IMR-90 (cell line): ENCODE measurements at regions not wholly inside any gene's neighbourhood (a gene's known extent, or its start where the extent isn't known, plus 50 kb on each side); places are given as distances from the start of the nearest gene placed in this dataset.

ENCODE experiments used
- ATAC-seq: fragments of 200-7000 bp; cut with Tn5 transposase; 2 replicates; pipeline ENCODE4 v1.9.1; 2020; ENCODE audit warnings: low read depth, mild to moderate bottlenecking, moderate library complexity
- BruUV-seq: library from RNA; stranded (reverse); fragments of 400-500 nt; replicated peaks from 2 replicates; lab custom pipeline; 2021; lab: Mats Ljungman, UMichigan
- CTCF ChIA-PET: fragments of 300-600 bp; formaldehyde crosslinking; extraction: SDS; loops from one replicate; lab custom pipeline; 2021; ENCODE audit warnings: antibody characterized with exemption; lab: Yijun Ruan, JAX
- POLR2A ChIA-PET: fragments of 300-600 bp; sonication (Branson Sonifier 250); formaldehyde crosslinking; loops from one replicate; lab custom pipeline; 2022; ENCODE audit warnings: antibody characterized with exemption; ENCODE audit not compliant: unreplicated experiment; lab: Charles Lee
- DNase-seq: peaks from one replicate; pipeline ENCODE4 v3.0.0; 2013
- H2AFZ ChIP-seq: replicated peaks from 2 replicates; pipeline ENCODE3; 2013; ENCODE audit warnings: low read length, mild to moderate bottlenecking; ENCODE audit not compliant: poor library complexity
- H2AK5ac ChIP-seq: 2 replicates; pipeline ENCODE4 v1.6.1; 2013; ENCODE audit warnings: low read depth, low read length, inconsistent platforms
- H2AK9ac ChIP-seq: replicated peaks from 2 replicates; pipeline ENCODE3; 2013; ENCODE audit warnings: mild to moderate bottlenecking, low read depth, low read length, moderate library complexity; ENCODE audit not compliant: poor library complexity
- H2BK120ac ChIP-seq: 2 replicates; pipeline ENCODE4 v1.6.1; 2013; ENCODE audit warnings: low read depth, low read length, inconsistent platforms
- H2BK15ac ChIP-seq: 3 replicates; pipeline ENCODE4 v1.6.1; 2013; ENCODE audit warnings: low read depth, low read length, inconsistent platforms
- H2BK20ac ChIP-seq: 2 replicates; pipeline ENCODE4 v1.6.1; 2013; ENCODE audit warnings: low read depth, mild to moderate bottlenecking, inconsistent platforms, low read length, moderate library complexity
- H2BK5ac ChIP-seq: 2 replicates; pipeline ENCODE4 v1.6.1; 2013; ENCODE audit warnings: mild to moderate bottlenecking, low read depth, low read length, inconsistent platforms; ENCODE audit not compliant: poor library complexity, severe bottlenecking
- H3K14ac ChIP-seq: replicated peaks from 2 replicates; pipeline ENCODE4 v1.6.1; 2013; ENCODE audit warnings: low read depth, low read length, inconsistent platforms
- H3K18ac ChIP-seq: 2 replicates; pipeline ENCODE4 v1.6.1; 2013; ENCODE audit warnings: low read depth, low read length, control low read depth
- H3K23ac ChIP-seq: 2 replicates; pipeline ENCODE4 v1.6.1; 2013; ENCODE audit warnings: low read depth, low read length, inconsistent platforms
- H3K27ac ChIP-seq: 2 replicates; pipeline ENCODE4 v1.5.1; 2013; ENCODE audit warnings: mild to moderate bottlenecking, control low read depth, low read length; ENCODE audit not compliant: insufficient read depth
- H3K27me3 ChIP-seq: 2 replicates; pipeline ENCODE4 v1.6.1; 2013; ENCODE audit warnings: low read length; ENCODE audit not compliant: control insufficient read depth, insufficient read depth
- H3K36me3 ChIP-seq: 2 replicates; pipeline ENCODE4 v1.6.1; 2013; ENCODE audit warnings: low read length, mixed read lengths; ENCODE audit not compliant: control insufficient read depth, insufficient read depth
- H3K4ac ChIP-seq: 2 replicates; pipeline ENCODE4 v1.6.1; 2013; ENCODE audit warnings: low read depth, low read length, inconsistent platforms
- H3K4me1 ChIP-seq: 2 replicates; pipeline ENCODE4 v1.6.1; 2013; ENCODE audit warnings: low read length, mixed read lengths; ENCODE audit not compliant: control insufficient read depth, insufficient read depth
- H3K4me2 ChIP-seq: 2 replicates; pipeline ENCODE4 v1.6.1; 2013; ENCODE audit warnings: low read depth, mild to moderate bottlenecking, control low read depth, low read length, moderate library complexity
- H3K4me3 ChIP-seq: 2 replicates; pipeline ENCODE4 v1.5.1; 2013; ENCODE audit warnings: low read depth, mild to moderate bottlenecking, control low read depth, low read length, moderate library complexity; ENCODE audit not compliant: insufficient read depth
- H3K56ac ChIP-seq: 2 replicates; pipeline ENCODE4 v1.6.1; 2013; ENCODE audit warnings: low read length, inconsistent platforms; ENCODE audit not compliant: insufficient read depth; ENCODE audit errors: extremely low read depth
- H3K79me1 ChIP-seq, 2 experiments: 2 replicates each; pipeline ENCODE4 v1.6.1; 2013; ENCODE audit warnings: low read length in 2 of 2, inconsistent platforms in 1 of 2, low read depth in 1 of 2
- H3K9ac ChIP-seq: 2 replicates; pipeline ENCODE4 v1.6.1; 2013; ENCODE audit warnings: low read depth, low read length, control low read depth
- H3K9me1 ChIP-seq: 2 replicates; pipeline ENCODE4 v1.6.1; 2013; ENCODE audit warnings: low read length, inconsistent platforms; ENCODE audit not compliant: insufficient read depth
- H3K9me3 ChIP-seq: 2 replicates; pipeline ENCODE4 v1.6.1; 2013; ENCODE audit warnings: low read length; ENCODE audit not compliant: control insufficient read depth, insufficient read depth
- H4K20me1 ChIP-seq: 2 replicates; pipeline ENCODE4 v1.6.1; 2013; ENCODE audit warnings: low read length, inconsistent platforms; ENCODE audit not compliant: insufficient read depth
- H4K5ac ChIP-seq: 2 replicates; pipeline ENCODE4 v1.6.1; 2013; ENCODE audit warnings: mild to moderate bottlenecking, low read depth, low read length, control low read depth
- H4K8ac ChIP-seq, 2 experiments: 2 replicates each; pipeline ENCODE4 v1.6.1; 2013; ENCODE audit warnings: low read depth in 2 of 2, low read length in 2 of 2, control low read depth in 1 of 2, inconsistent platforms in 1 of 2
- H4K91ac ChIP-seq: 2 replicates; pipeline ENCODE4 v1.6.1; 2013; ENCODE audit warnings: low read depth, low read length, inconsistent platforms; ENCODE audit not compliant: insufficient read depth
- CEBPB ChIP-seq: IDR thresholded peaks from 2 replicates; pipeline ENCODE4 v1.6.1; 2012; ENCODE audit warnings: low read depth, low read length, improper control_type of control experiment
- CHD1 ChIP-seq: IDR thresholded peaks from 2 replicates; pipeline ENCODE4 v1.6.1; 2012; ENCODE audit warnings: low read depth, low read length, improper control_type of control experiment
- FOS ChIP-seq: fragments of 150-350 bp; IDR thresholded peaks from 2 replicates; pipeline ENCODE4 v1.6.1; 2016; ENCODE audit warnings: low read depth, low read length
- MAFK ChIP-seq: IDR thresholded peaks from 2 replicates; pipeline ENCODE4 v1.6.1; 2012; ENCODE audit warnings: low read depth, low read length, improper control_type of control experiment
- MXI1 ChIP-seq: IDR thresholded peaks from 2 replicates; pipeline ENCODE4 v1.6.1; 2012; ENCODE audit warnings: low read depth, mild to moderate bottlenecking, low read length, moderate library complexity, borderline replicate concordance
- RAD21 ChIP-seq: IDR thresholded peaks from 2 replicates; pipeline ENCODE4 v1.6.1; 2012; ENCODE audit warnings: low read length, improper control_type of control experiment
- RFX5 ChIP-seq: IDR thresholded peaks from 2 replicates; pipeline ENCODE4 v1.8.0; 2012; ENCODE audit warnings: low read depth, mild to moderate bottlenecking, low read length, moderate library complexity
- SMC3 ChIP-seq: fragments of 150-350 bp; IDR thresholded peaks from 2 replicates; pipeline ENCODE4 v1.6.1; 2016; ENCODE audit warnings: low read depth, mild to moderate bottlenecking, antibody characterized with exemption, low read length, moderate library complexity
- WGBS, 2 experiments: methylation state at CpG; one replicate each; pipeline versions ENCODE4 v1.1.5 to v1.1.7; 2013; ENCODE audit warnings: missing lambda C conversion rate in 2 of 2; ENCODE audit not compliant: insufficient read length in 1 of 2; ENCODE audit errors: extremely low coverage in 2 of 2; 5-methylcytosine and 5-hydroxymethylcytosine counted together
- dilution Hi-C: fragments of 300-500 bp; cut with HindIII; formaldehyde crosslinking; loops from one replicate; pipeline ENCODE4 v1.14.3; 2018; ENCODE audit warnings: low sequenced_read_pairs; ENCODE audit not compliant: unreplicated experiment
- in situ Hi-C: fragments of 300-500 bp; cut with MboI; formaldehyde crosslinking; loops from 3 replicates; pipeline ENCODE4 v1.14.3; 2019; ENCODE audit warnings: low sequenced_read_pairs, inconsistent platforms, mixed read lengths
- intact Hi-C: fragments of 100-400 bp; cut with micrococcal nuclease; formaldehyde crosslinking; loops from 2 replicates; pipeline ENCODE4 v1.10.0; 2022
- TF ChIP-seq, protein P1 (sequence below): fragments of 150-350 bp; IDR thresholded peaks from 2 replicates; pipeline ENCODE4 v1.6.1; 2016; ENCODE audit warnings: low read depth, mild to moderate bottlenecking, low read length, moderate library complexity, borderline replicate concordance
- TF ChIP-seq, protein P2 (sequence below): conservative IDR thresholded peaks from 2 replicates; pipeline ENCODE4 v1.5.1; 2012; ENCODE audit warnings: mild to moderate bottlenecking, low read depth, low read length, improper control_type of control experiment

DNA sequence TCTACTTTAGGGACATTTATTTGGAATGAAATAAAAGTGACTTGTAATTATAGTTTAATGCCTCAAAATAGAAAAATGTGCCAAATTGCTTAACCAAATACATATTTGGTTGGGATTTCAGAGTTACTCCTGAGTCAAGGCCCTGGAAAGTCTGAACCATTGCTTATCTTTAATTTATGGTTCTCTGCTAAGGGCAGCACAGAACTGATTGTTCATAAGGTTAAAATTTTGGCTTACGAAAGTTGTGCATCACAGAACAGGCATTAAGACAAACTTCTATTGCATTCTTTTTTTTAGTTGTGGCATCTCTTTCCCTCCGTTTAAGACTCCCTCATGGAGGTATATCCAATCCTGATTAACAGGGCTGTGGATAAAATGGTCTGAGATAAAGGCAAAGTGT, 92.2 kb upstream of the TENT5A start:
- Histone ChIP-seq H3K56ac (no peak overlapping the region), H3K14ac (no peak overlapping the region), H3K79me1 (no peaks in the 10 kb centered on the region), H3K4me1 (no peaks in the 10 kb centered on the region), H4K5ac (no peak overlapping the region), H2BK120ac (no peak overlapping the region), H2AFZ (no peak overlapping the region), H2AK9ac (no peak overlapping the region), H3K4ac (no peak overlapping the region), H3K27me3 (no peaks in the 10 kb centered on the region), H3K27ac (no peak overlapping the region), H3K4me3 (no peak overlapping the region), H2BK5ac (no peak overlapping the region), H4K91ac (no peak overlapping the region), H3K36me3 (no peaks in the 10 kb centered on the region), H4K20me1 (no peaks in the 10 kb centered on the region), H2BK15ac (no peak overlapping the region), H3K9ac (no peak overlapping the region), H3K9me3 (no peaks in the 10 kb centered on the region), H3K4me2 (no peak overlapping the region), H3K9me1 (no peaks in the 10 kb centered on the region), H2BK20ac (no peak overlapping the region), H3K23ac (no peak overlapping the region), H2AK5ac (no peak overlapping the region), H4K8ac (no peak overlapping the region), H3K18ac (no peak overlapping the region)
- BruUV-seq = no TSS peak
- ATAC-seq (no peak), DNase-seq (peak; percentile 24)
- intact Hi-C loops = no loop called here
- ChIA-PET CTCF (no interaction called here), POLR2A (no interaction called here)
- in situ Hi-C loops = no loop called here
- TF ChIP-seq CEBPB (no peak), FOS (no peak), RAD21 (no peak), MAFK (no peak), MXI1 (no peak), RFX5 (no peak), CHD1 (no peak), SMC3 (no peak)
- TF ChIP-seq, protein P1, sequence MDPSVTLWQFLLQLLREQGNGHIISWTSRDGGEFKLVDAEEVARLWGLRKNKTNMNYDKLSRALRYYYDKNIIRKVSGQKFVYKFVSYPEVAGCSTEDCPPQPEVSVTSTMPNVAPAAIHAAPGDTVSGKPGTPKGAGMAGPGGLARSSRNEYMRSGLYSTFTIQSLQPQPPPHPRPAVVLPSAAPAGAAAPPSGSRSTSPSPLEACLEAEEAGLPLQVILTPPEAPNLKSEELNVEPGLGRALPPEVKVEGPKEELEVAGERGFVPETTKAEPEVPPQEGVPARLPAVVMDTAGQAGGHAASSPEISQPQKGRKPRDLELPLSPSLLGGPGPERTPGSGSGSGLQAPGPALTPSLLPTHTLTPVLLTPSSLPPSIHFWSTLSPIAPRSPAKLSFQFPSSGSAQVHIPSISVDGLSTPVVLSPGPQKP = no peak
- TF ChIP-seq, protein P2, sequence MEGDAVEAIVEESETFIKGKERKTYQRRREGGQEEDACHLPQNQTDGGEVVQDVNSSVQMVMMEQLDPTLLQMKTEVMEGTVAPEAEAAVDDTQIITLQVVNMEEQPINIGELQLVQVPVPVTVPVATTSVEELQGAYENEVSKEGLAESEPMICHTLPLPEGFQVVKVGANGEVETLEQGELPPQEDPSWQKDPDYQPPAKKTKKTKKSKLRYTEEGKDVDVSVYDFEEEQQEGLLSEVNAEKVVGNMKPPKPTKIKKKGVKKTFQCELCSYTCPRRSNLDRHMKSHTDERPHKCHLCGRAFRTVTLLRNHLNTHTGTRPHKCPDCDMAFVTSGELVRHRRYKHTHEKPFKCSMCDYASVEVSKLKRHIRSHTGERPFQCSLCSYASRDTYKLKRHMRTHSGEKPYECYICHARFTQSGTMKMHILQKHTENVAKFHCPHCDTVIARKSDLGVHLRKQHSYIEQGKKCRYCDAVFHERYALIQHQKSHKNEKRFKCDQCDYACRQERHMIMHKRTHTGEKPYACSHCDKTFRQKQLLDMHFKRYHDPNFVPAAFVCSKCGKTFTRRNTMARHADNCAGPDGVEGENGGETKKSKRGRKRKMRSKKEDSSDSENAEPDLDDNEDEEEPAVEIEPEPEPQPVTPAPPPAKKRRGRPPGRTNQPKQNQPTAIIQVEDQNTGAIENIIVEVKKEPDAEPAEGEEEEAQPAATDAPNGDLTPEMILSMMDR = no peak
- dilution Hi-C loops = no loop called here
- no CpG with 5 or more reads among the region's 2 CpGs for WGBS, 2 experiments
